CD4-positive, alpha-beta T cell treated with Interleukin-6 at 100 ng/mL for 8 hours (primary cell): ENCODE measurements at regions not wholly inside any gene's neighbourhood (a gene's known extent, or its start where the extent isn't known, plus 50 kb on each side); places are given as distances from the start of the nearest gene placed in this dataset.
"Not testable (repeated sequence)": the region's sequence is repeated elsewhere in the genome, so short reads cannot be mapped to it uniquely, and the experiment has no call there.

Source experiments
- DNase-seq: peaks from one replicate; pipeline ENCODE4 v3.0.0-alpha.2; 2020; ENCODE audit warnings: mixed read lengths, low spot score

DNA sequence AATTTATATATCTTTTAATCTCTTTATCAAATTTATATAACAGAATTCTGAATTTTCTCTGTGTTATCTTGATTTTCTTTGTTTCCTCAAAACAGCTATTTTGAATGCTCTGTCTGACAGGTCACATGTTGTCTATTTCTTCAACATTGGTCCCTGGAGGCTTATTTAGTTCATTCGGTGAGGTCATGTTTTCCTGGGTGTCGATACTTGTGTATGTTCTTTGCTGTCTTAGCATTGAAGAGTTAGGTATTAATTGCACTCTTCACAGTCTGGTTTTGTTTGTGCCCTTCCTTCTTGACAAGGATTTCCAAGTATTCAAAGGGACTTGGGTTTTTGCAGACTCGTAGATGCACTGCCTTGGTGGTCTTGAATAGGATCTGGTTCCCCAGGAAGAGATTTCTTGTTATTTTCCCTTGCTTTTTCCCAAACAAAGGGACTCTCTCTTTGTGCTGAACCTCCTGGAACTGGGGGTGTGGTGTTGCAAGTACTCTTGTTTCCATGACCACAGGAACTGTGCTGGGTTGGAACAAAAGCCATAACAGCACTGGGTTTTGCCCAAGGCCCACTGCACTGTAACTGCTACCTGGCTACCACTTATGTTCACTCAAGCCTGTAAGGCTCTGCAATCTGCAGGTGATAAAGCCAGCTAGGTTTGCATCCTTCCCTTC, 1483.0 kb downstream of the CDH8 start:
- DNase-seq, result no peak

GRCh38 chr16:60541535-60541934, 1494.7 kb downstream of the CDH8 start:
- DNase-seq, result no peak

DNA sequence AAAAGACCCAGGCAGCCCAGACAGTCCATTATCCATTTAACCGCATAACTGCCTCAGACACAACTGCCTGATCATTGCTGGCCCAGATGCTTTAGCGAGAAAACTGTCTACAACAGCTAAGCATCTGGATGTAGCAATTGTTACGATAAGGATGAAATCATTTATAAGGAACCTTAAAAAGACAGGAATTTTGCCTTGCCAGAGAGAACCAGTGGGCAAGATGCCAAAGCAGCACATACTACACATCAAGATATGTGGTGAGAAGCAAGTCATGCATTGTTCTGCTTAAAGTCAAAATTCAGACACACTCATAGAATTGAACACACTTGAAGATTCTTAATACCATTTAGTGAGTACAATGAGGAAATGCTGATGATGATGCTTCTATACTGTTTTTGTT, 1525.3 kb downstream of the CDH8 start:
- DNase-seq, result no peak

GRCh38 chr16:60510208-60510607, 1526.0 kb downstream of the CDH8 start:
- DNase-seq, result no peak

- no peak for DNase-seq
Measured at GRCh38 chr16:60491273-60491672, 1545.0 kb downstream of the CDH8 start.

- no peak for DNase-seq
Measured at GRCh38 chr16:60485872-60486489, 1550.3 kb downstream of the CDH8 start.

- no peak for DNase-seq
Measured at GRCh38 chr16:60484901-60485300, 1551.3 kb downstream of the CDH8 start.

DNA sequence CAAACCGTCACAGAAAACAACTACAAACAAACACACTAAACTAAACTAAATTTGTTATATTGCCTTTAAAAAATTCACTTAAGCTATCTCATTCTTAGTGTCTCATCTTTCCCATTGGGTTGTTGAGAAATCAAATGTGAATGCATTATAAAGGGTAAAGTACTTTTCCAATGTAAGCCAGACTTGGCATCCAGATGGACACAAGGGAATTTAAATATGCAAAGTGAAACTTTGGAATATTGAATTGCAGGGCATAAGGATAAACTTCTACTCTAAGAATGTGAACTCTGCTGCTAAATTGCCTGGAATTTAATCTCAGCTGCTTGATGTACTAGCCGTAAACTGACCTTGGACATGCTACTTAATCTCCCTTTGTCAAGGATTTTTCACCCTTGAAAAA, 1554.6 kb downstream of the CDH8 start:
- no peak for DNase-seq

DNA sequence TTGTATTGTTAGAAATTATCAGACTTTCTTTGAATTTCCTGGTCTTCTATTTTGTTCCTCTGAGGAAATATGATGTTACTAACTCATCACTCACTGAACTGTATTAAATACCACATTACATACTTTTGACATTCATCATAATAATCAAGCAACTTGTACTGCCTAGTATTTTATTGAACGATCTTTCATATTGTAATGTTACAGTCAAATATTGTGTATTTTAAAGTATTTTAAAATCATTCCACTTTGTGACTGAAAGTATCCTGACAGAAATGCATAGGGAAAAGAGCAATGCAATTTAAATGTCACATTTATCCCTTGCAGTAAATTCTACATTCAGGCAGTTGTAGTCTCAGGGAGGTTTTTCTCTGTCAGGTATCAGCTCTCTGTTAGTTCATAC, 1557.4 kb downstream of the CDH8 start:
- no peak for DNase-seq

DNA sequence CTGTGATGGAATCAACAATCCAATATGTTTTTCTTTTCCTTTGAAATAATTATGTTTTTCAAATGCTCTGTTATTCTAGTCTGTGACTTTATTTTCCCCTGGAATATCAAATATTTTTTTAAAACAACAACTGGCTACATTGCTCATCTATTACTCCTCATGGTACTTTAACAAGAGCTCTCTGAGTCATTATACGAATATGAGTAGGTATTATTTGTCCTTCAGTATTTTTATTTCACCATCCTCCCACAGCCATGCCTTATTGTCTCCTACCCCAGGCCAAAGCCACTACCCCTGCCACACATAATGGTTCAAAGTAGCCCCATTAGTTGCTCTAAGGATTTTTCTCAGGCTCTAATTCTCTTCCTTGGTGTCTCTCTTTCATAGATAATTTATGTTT, 1572.3 kb downstream of the CDH8 start:
- no peak for DNase-seq

DNA sequence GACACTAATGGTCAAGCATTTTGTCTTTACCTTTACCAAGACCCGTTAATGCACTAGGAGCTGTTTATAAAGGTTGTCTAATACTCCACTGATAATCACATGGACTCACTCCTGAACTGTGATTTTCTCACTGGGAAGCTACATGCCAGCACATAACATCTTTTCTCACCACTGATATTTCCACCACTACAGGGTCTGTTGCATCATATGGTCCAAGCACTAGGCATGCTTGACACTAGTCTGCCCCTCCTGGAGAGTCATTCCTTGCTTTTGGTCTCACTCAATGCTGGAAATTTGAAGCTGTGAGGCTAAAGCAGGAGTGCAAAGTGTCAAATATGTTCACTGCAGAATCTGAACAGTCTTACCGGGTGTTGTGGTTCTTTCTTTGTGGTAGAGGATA, 1576.8 kb downstream of the CDH8 start:
- DNase-seq, result no peak

DNA sequence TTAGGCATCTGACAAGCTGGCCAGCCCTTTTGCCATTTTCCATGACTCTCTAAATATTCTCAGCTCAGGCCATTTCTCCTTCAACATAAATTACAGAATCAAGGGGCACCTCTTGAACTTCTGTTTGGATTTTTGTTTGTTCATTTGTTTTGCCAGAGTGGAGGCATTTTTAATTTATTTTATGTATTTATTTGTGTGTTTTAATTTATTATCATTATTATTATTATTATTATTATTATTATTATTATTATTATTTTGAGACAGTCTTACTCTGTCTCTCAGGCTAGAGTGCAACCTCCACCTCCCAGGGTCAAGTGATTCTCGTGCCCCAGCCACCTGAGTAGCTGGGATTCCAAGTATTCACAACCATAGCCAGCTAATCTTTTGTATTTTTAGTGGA, 1578.0 kb downstream of the CDH8 start:
- no peak for DNase-seq

DNA sequence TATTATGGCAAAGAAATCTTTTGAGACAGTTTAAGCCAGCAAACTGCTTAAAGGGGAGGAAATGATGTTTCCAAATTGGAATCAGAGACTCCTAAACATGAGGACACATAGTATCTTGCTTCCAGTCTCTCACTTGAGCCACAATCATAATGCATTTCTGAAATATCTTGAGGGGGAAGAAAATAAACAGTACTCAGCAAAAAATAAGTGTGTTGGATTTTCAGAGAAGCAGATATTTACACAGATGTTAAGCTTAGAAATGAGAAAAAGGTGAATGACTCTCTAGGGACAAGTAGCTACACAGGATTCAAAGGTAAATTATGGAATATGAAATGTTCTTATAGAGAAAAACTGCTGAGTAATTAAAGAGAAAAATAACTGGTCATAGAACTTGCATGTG, 1583.6 kb downstream of the CDH8 start:
- no peak for DNase-seq

- no peak for DNase-seq
Measured at GRCh38 chr16:60438894-60439293, 1597.3 kb downstream of the CDH8 start.

- DNase-seq, result no peak
Measured at GRCh38 chr16:60432472-60432871, 1603.8 kb downstream of the CDH8 start.

DNA sequence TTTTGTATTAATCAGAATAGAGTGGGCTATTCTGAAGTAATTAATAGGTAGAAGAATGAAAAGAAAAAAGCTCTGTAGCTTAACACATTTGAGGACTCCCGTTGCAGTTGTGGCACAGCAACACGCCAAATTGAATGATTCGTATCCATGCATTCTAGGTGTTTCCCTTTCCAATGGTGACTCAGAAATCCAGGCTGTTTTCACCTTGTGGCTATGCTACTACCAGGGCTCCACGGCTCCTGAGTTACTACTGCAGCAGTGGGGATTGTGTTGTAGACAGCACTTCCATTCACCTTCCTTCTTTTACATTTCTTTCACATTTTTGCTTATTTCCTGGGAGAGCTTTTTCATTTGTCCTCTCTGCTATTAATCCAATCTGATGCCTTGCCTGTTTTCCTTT, 1616.4 kb downstream of the CDH8 start:
- no peak for DNase-seq

GRCh38 chr16:60414613-60415012, 1621.6 kb downstream of the CDH8 start:
- no peak for DNase-seq

DNA sequence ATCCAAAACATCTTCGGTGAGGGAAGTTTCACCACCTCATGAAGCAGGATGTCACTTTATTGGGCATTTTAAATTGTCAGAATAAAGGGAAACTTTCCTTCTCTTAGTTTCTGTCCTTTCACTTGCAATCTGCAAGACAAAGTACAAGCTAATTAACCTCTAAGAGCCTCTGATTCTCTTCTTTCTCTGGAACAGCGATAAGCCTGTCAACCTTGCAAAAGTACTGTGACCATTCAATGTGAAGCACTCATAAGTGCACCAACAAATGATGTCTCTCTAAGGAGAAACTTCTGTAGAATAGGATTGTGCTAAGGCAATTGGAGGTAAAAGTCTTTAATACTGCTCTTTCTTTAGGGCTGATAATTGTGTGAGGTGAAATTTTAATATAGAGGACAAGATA, 1622.3 kb downstream of the CDH8 start:
- DNase-seq, result no peak

- no peak for DNase-seq
Measured at GRCh38 chr16:60407606-60408005, 1628.6 kb downstream of the CDH8 start.

DNA sequence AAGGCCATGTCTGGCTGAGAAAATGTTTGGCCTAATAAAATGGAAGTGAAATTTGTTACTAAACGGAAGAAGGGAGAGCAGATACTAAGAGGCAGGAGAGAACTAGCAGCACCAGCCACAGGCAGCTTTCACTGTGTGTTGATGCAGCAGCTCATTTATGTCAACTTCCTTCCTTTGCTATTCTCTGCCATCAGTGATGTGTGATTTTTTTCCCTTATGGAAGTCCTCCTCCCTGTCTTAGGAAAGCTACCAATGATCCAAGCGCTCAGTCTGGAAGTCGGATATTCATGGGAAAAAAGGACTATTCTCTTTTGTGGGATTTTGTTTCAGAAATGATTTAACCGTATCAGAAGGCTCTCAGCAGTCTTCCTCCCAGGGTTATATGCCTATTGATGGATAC, 1629.2 kb downstream of the CDH8 start:
- DNase-seq, result no peak

GRCh38 chr16:60405286-60405685, 1631.0 kb downstream of the CDH8 start:
- no peak for DNase-seq

- DNase-seq, result no peak
Measured at GRCh38 chr16:60404401-60404800, 1631.8 kb downstream of the CDH8 start.

DNA sequence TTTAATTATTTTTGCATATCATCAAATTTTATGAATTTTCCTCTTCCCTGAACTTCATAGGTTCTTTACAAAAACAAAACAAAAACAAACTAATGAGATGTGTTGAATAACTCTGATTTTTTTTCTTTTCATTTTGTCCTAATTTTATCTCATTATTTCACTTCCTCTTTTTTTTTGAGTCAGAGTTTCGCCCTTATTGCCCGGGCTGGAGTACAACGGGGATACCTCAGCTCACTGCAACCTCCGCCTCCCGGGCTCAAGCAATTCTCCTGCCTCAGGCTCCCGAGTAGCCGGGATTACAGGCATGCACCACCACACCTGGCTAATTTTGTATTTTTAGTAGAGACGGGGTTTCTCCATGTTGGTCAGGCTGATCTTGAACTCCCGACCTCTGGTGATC, 1633.3 kb downstream of the CDH8 start:
- DNase-seq, result not testable (repeated sequence)

DNA sequence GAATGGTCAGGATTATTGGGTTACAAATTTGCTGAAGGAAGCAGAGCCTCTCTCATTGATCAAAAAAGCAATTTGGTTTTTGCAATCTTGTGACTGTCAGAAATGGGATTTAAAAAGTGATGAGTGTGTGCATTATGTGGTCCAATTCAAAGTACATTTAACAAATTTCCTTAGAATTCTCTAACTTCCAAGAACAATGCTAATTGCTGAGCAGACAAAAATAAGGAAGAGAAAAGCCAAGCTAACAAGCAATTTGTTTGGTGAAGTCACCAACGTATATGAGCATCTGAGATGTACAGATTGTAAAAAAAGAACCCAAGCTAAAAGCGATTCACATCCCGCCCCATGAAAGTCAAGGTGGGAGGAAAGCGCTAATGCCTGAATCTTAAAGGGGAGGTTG, 1643.9 kb downstream of the CDH8 start:
- no peak for DNase-seq
